HepG2 (cell line): ENCODE measurements at regions not wholly inside any gene's neighbourhood (a gene's known extent, or its start where the extent isn't known, plus 50 kb on each side); places are given as distances from the start of the nearest gene placed in this dataset.

Experiments
- ATAC-seq: fragments of 200-7000 bp; cut with Tn5 transposase; 3 replicates; pipeline ENCODE4 v1.9.1; 2020; ENCODE audit warnings: mild to moderate bottlenecking, moderate library complexity
- BruUV-seq: library from RNA; stranded (reverse); fragments of 400-500 nt; replicated peaks from 2 replicates; lab custom pipeline; 2021; lab: Mats Ljungman, UMichigan
- CTCF ChIA-PET: fragments of 300-600 bp; formaldehyde crosslinking; extraction: SDS; loops from one replicate; lab custom pipeline; 2021; ENCODE audit warnings: low total read pairs, inconsistent platforms, low intra/inter-chr PET ratio; lab: Yijun Ruan, JAX
- POLR2A ChIA-PET: fragments of 350-600 bp; sonication (Branson Sonifier 250); formaldehyde crosslinking; loops from one replicate; lab custom pipeline; 2020; ENCODE audit warnings: antibody characterized with exemption, inconsistent platforms; lab: Yijun Ruan, JAX
- DNase-seq: peaks from one replicate; pipeline ENCODE4 v3.0.0-alpha.2; 2015; ENCODE audit warnings: low spot score
- FAIRE-seq: peaks from 3 replicates; lab custom pipeline; 2011; peaks lifted over from hg19 to GRCh38; lab: Jason Lieb, UNC
- H2AFZ ChIP-seq: one replicate; pipeline ENCODE4 v1.6.1; 2011; ENCODE audit warnings: low read length, inconsistent platforms
- H3K27ac ChIP-seq: fragments of 300-600 bp; 3 replicates; pipeline ENCODE4 v1.8.0; 2011; ENCODE audit warnings: mixed run types, mild to moderate bottlenecking, mixed read lengths, low read length, inconsistent platforms; ENCODE audit not compliant: insufficient read depth; ENCODE audit errors: extremely low read length
- H3K27me3 ChIP-seq, 2 experiments: fragments of 200-600 bp in 1 of 2; 2 replicates in 1 of 2; 3 replicates in 1 of 2; pipeline versions ENCODE4 v1.6.0 to v1.8.0; 2011; ENCODE audit warnings: low read length in 2 of 2, mild to moderate bottlenecking in 2 of 2, moderate library complexity in 2 of 2, inconsistent platforms in 1 of 2; ENCODE audit not compliant: insufficient read depth in 2 of 2, control insufficient read depth in 1 of 2
- H3K36me3 ChIP-seq, 2 experiments: fragments of 200-600 bp in 1 of 2; replicated peaks in 1 of 2; 2 replicates in 1 of 2; 3 replicates in 1 of 2; pipeline versions ENCODE4 v1.5.1 to v1.8.0; 2011; ENCODE audit warnings: low read length in 2 of 2, inconsistent platforms in 1 of 2; ENCODE audit not compliant: insufficient read depth in 2 of 2, control insufficient read depth in 1 of 2
- H3K4me1 ChIP-seq: 2 replicates; pipeline ENCODE4 v1.5.1; 2012; ENCODE audit warnings: low read length, inconsistent platforms; ENCODE audit not compliant: insufficient read depth
- H3K4me2 ChIP-seq: 2 replicates; pipeline ENCODE4 v1.6.0; 2011; ENCODE audit warnings: low read depth, low read length, inconsistent platforms
- H3K4me3 ChIP-seq, 3 experiments: fragments of 200-600 bp in 1 of 3; sonication (generic), shearing (Covaris generic) in 1 of 3; replicated peaks in 1 of 3; 2 replicates each; pipeline ENCODE4 v1.5.1; 2011 to 2016; ENCODE audit warnings: low read length in 3 of 3, inconsistent platforms in 2 of 3, low read depth in 2 of 3, mild to moderate bottlenecking in 2 of 3, control low read depth in 1 of 3, mixed read lengths in 1 of 3; ENCODE audit not compliant: insufficient read depth in 1 of 3
- H3K79me2 ChIP-seq: one replicate; pipeline ENCODE4 v1.6.1; 2011; ENCODE audit warnings: low read length, inconsistent platforms; ENCODE audit not compliant: insufficient read depth
- H3K9ac ChIP-seq: 2 replicates; pipeline ENCODE4 v1.6.0; 2011; ENCODE audit warnings: mild to moderate bottlenecking, low read depth, low read length, inconsistent platforms; ENCODE audit not compliant: insufficient read depth
- H3K9me3 ChIP-seq: 2 replicates; pipeline ENCODE4 v1.5.1; 2012; ENCODE audit warnings: mild to moderate bottlenecking, low read length
- H4K20me1 ChIP-seq: 2 replicates; pipeline ENCODE4 v1.6.0; 2011; ENCODE audit warnings: inconsistent platforms, mild to moderate bottlenecking, low read length, moderate library complexity; ENCODE audit not compliant: insufficient read depth
- ARID2 ChIP-seq: sonication (generic); formaldehyde crosslinking; IDR thresholded peaks from 2 replicates; pipeline ENCODE4 v1.8.1; 2022; ENCODE audit warnings: mild to moderate bottlenecking, missing genetic modification reagents, borderline replicate concordance
- ATF6 ChIP-seq: sonication (generic); formaldehyde crosslinking; conservative IDR thresholded peaks from 2 replicates; pipeline ENCODE4 v1.4.0; 2020; ENCODE audit warnings: missing genetic modification reagents
- GPBP1L1 ChIP-seq: sonication (generic); formaldehyde crosslinking; IDR thresholded peaks from 2 replicates; pipeline ENCODE4 v1.5.0; 2020; ENCODE audit warnings: mild to moderate bottlenecking, missing genetic modification reagents
- GTF3A ChIP-seq: sonication (generic); formaldehyde crosslinking; conservative IDR thresholded peaks from 2 replicates; pipeline ENCODE4 v1.4.0; 2020; ENCODE audit warnings: mild to moderate bottlenecking, missing genetic modification reagents
- JUND ChIP-seq: sonication (generic); formaldehyde crosslinking; IDR thresholded peaks from 2 replicates; pipeline ENCODE4 v1.8.0; 2022; ENCODE audit warnings: mild to moderate bottlenecking, missing genetic modification reagents
- KMT2B ChIP-seq: IDR thresholded peaks from 2 replicates; pipeline ENCODE4 v1.6.1; 2016; ENCODE audit warnings: missing genetic modification reagents, missing compliant biosample characterization
- MED8 ChIP-seq: sonication (generic); formaldehyde crosslinking; IDR thresholded peaks from 2 replicates; pipeline ENCODE4 v1.8.1; 2023; ENCODE audit warnings: mild to moderate bottlenecking, missing genetic modification reagents; ENCODE audit not compliant: insufficient replicate concordance
- MEIS1 ChIP-seq: sonication (generic); formaldehyde crosslinking; IDR thresholded peaks from 2 replicates; pipeline ENCODE4 v1.9.0; 2021; ENCODE audit warnings: mild to moderate bottlenecking, missing genetic modification reagents, moderate library complexity, borderline replicate concordance
- MIXL1 ChIP-seq: IDR thresholded peaks from 2 replicates; pipeline ENCODE4 v1.6.1; 2016
- MLX ChIP-seq: IDR thresholded peaks from 2 replicates; pipeline ENCODE4 v1.6.1; 2016
- MTA1 ChIP-seq: sonication (generic); formaldehyde crosslinking; IDR thresholded peaks from 2 replicates; pipeline ENCODE4 v1.4.0; 2020; ENCODE audit warnings: missing genetic modification reagents, mild to moderate bottlenecking, borderline replicate concordance
- NCOA5 ChIP-seq: sonication (generic); formaldehyde crosslinking; IDR thresholded peaks from 2 replicates; pipeline ENCODE4 v1.4.0; 2020; ENCODE audit warnings: missing genetic modification reagents
- POLR2A ChIP-seq, 2 experiments: IDR thresholded peaks; 2 replicates each; pipeline ENCODE4 v1.6.1; 2011; ENCODE audit warnings: low read depth in 2 of 2, low read length in 2 of 2, mild to moderate bottlenecking in 1 of 2, moderate library complexity in 1 of 2; ENCODE audit not compliant: insufficient read depth in 1 of 2
- SMARCC2 ChIP-seq: fragments of 450-650 bp; IDR thresholded peaks from 2 replicates; pipeline ENCODE4 v1.6.1; 2017; ENCODE audit warnings: antibody characterized with exemption, mild to moderate bottlenecking
- SMARCE1 ChIP-seq: fragments of 450-650 bp; IDR thresholded peaks from 2 replicates; pipeline ENCODE4 v1.6.1; 2017; ENCODE audit warnings: borderline replicate concordance
- STAG1 ChIP-seq: sonication (generic); formaldehyde crosslinking; IDR thresholded peaks from 2 replicates; pipeline ENCODE4 v1.4.0; 2020; ENCODE audit warnings: missing genetic modification reagents
- ZNF660 ChIP-seq: sonication (generic); formaldehyde crosslinking; IDR thresholded peaks from 2 replicates; pipeline ENCODE4 v1.5.1; 2020; ENCODE audit warnings: mild to moderate bottlenecking, low read depth, missing genetic modification reagents, borderline replicate concordance
- ZNF83 ChIP-seq: sonication (generic); formaldehyde crosslinking; IDR thresholded peaks from 2 replicates; pipeline ENCODE4 v1.4.0; 2020; ENCODE audit warnings: missing genetic modification reagents, mild to moderate bottlenecking, borderline replicate concordance
- ZSCAN31 ChIP-seq: sonication (generic); formaldehyde crosslinking; IDR thresholded peaks from 2 replicates; pipeline ENCODE4 v1.5.0; 2020; ENCODE audit warnings: low read depth, mild to moderate bottlenecking, missing genetic modification reagents
- WGBS: methylation state at CpG from one replicate; pipeline ENCODE4 v1.1.6; 2017; ENCODE audit warnings: low lambda C conversion rate; 5-methylcytosine and 5-hydroxymethylcytosine counted together
- in situ Hi-C: cut with HindIII; loops from 2 replicates; pipeline ENCODE4 v1.10.0; 2017; ENCODE audit warnings: low pct_unique_long_range_greater_than_20kb; ENCODE audit not compliant: extremely low pct_ligation_motif_present
- intact Hi-C: fragments of 100-400 bp; cut with micrococcal nuclease; formaldehyde crosslinking; loops from one replicate; pipeline ENCODE4 v1.10.0; 2022; ENCODE audit not compliant: unreplicated experiment

GRCh38 chr15:61731099-61731498 is 329.1 kb downstream of the VPS13C start:
- no TSS peak for BruUV-seq
- FAIRE-seq (no peak), DNase-seq (no peak), ATAC-seq (no peak)
- intact Hi-C loops (no loop called here), in situ Hi-C loops (no loop called here)
- no peaks in the 10 kb centered on the region for H3K36me3 ChIP-seq
- ChIA-PET POLR2A (no interaction called here), CTCF (no interaction called here)
- no peaks in the 10 kb centered on the region for H4K20me1 ChIP-seq
- no peak overlapping the region for H3K27ac ChIP-seq
- no peak for TF ChIP-seq MTA1
- no peak for TF ChIP-seq ATF6 (CRISPR knock-in tag)
- no peak for TF ChIP-seq MLX (CRISPR knock-in tag)
- TF ChIP-seq JUND = no peak
- no peak for TF ChIP-seq MED8 (CRISPR knock-in tag)
- TF ChIP-seq POLR2A (IDR thresholded peaks at IDR 0.05; ENCODE audit: insufficient read depth in 1 of 2, low read depth in 2 of 2, low read length in 2 of 2) = no peak
- no peak for TF ChIP-seq SMARCE1
- no peak overlapping the region for H3K4me2 ChIP-seq
- WGBS = 9% methylated on average over 3 of the region's 3 CpGs
- H3K79me2 ChIP-seq = no peaks in the 10 kb centered on the region
- H3K9ac ChIP-seq = no peak overlapping the region
- H2AFZ ChIP-seq = no peak overlapping the region
- no peaks in the 10 kb centered on the region for H3K27me3 ChIP-seq
- no peaks in the 10 kb centered on the region for H3K4me1 ChIP-seq
- H3K9me3 ChIP-seq = no peaks in the 10 kb centered on the region
- no peak overlapping the region for H3K4me3 ChIP-seq

- Histone ChIP-seq H3K4me2 (no peak overlapping the region), H3K9ac (no peak overlapping the region), H3K4me1 (no peaks in the 10 kb centered on the region), H4K20me1 (no peaks in the 10 kb centered on the region), H3K27me3 (no peaks in the 10 kb centered on the region), H3K27ac (no peak overlapping the region), H2AFZ (no peak overlapping the region), H3K36me3 (no peaks in the 10 kb centered on the region), H3K4me3 (no peak overlapping the region), H3K9me3 (no peaks in the 10 kb centered on the region), H3K79me2 (no peaks in the 10 kb centered on the region)
- ChIA-PET POLR2A (no interaction called here), CTCF (no interaction called here)
- intact Hi-C loops (no loop called here), in situ Hi-C loops (no loop called here)
- DNase-seq (no peak), ATAC-seq (no peak), FAIRE-seq (no peak)
- 27% methylated on average over 2 of the region's 2 CpGs for WGBS
- no TSS peak for BruUV-seq
- TF ChIP-seq ZSCAN31 (CRISPR knock-in tag) (no peak), ZNF660 (no peak), GPBP1L1 (CRISPR knock-in tag) (no peak), NCOA5 (CRISPR knock-in tag) (no peak), SMARCC2 (no peak), GTF3A (no peak), MEIS1 (CRISPR knock-in tag) (no peak), ARID2 (CRISPR knock-in tag) (no peak), STAG1 (CRISPR knock-in tag) (no peak), MIXL1 (no peak), ZNF83 (no peak), KMT2B (CRISPR knock-in tag) (no peak)
Measured at GRCh38 chr15:61729646-61730045, 330.6 kb downstream of the VPS13C start.
